HepG2 (cell line): ENCODE measurements at regions not wholly inside any gene's neighbourhood (a gene's known extent, or its start where the extent isn't known, plus 50 kb on each side); places are given as distances from the start of the nearest gene placed in this dataset.
A peak's percentile ranks its signal among the peaks of the same experiment; 100 is the strongest.

ENCODE experiments used
- ATAC-seq: fragments of 200-7000 bp; cut with Tn5 transposase; 3 replicates; pipeline ENCODE4 v1.9.1; 2020; ENCODE audit warnings: mild to moderate bottlenecking, moderate library complexity
- BruUV-seq: library from RNA; stranded (reverse); fragments of 400-500 nt; replicated peaks from 2 replicates; lab custom pipeline; 2021; lab: Mats Ljungman, UMichigan
- CTCF ChIA-PET: fragments of 300-600 bp; formaldehyde crosslinking; extraction: SDS; loops from one replicate; lab custom pipeline; 2021; ENCODE audit warnings: low total read pairs, inconsistent platforms, low intra/inter-chr PET ratio; lab: Yijun Ruan, JAX
- POLR2A ChIA-PET: fragments of 350-600 bp; sonication (Branson Sonifier 250); formaldehyde crosslinking; loops from one replicate; lab custom pipeline; 2020; ENCODE audit warnings: antibody characterized with exemption, inconsistent platforms; lab: Yijun Ruan, JAX
- DNase-seq: peaks from one replicate; pipeline ENCODE4 v3.0.0-alpha.2; 2015; ENCODE audit warnings: low spot score
- FAIRE-seq: peaks from 3 replicates; lab custom pipeline; 2011; peaks lifted over from hg19 to GRCh38; lab: Jason Lieb, UNC
- H2AFZ ChIP-seq: one replicate; pipeline ENCODE4 v1.6.1; 2011; ENCODE audit warnings: low read length, inconsistent platforms
- H3K27ac ChIP-seq: fragments of 300-600 bp; 3 replicates; pipeline ENCODE4 v1.8.0; 2011; ENCODE audit warnings: mixed run types, mild to moderate bottlenecking, mixed read lengths, low read length, inconsistent platforms; ENCODE audit not compliant: insufficient read depth; ENCODE audit errors: extremely low read length
- H3K27me3 ChIP-seq, 2 experiments: fragments of 200-600 bp in 1 of 2; 2 replicates in 1 of 2; 3 replicates in 1 of 2; pipeline versions ENCODE4 v1.6.0 to v1.8.0; 2011; ENCODE audit warnings: low read length in 2 of 2, mild to moderate bottlenecking in 2 of 2, moderate library complexity in 2 of 2, inconsistent platforms in 1 of 2; ENCODE audit not compliant: insufficient read depth in 2 of 2, control insufficient read depth in 1 of 2
- H3K36me3 ChIP-seq, 2 experiments: fragments of 200-600 bp in 1 of 2; replicated peaks in 1 of 2; 2 replicates in 1 of 2; 3 replicates in 1 of 2; pipeline versions ENCODE4 v1.5.1 to v1.8.0; 2011; ENCODE audit warnings: low read length in 2 of 2, inconsistent platforms in 1 of 2; ENCODE audit not compliant: insufficient read depth in 2 of 2, control insufficient read depth in 1 of 2
- H3K4me1 ChIP-seq: 2 replicates; pipeline ENCODE4 v1.5.1; 2012; ENCODE audit warnings: low read length, inconsistent platforms; ENCODE audit not compliant: insufficient read depth
- H3K4me2 ChIP-seq: 2 replicates; pipeline ENCODE4 v1.6.0; 2011; ENCODE audit warnings: low read depth, low read length, inconsistent platforms
- H3K4me3 ChIP-seq, 3 experiments: fragments of 200-600 bp in 1 of 3; sonication (generic), shearing (Covaris generic) in 1 of 3; replicated peaks in 1 of 3; 2 replicates each; pipeline ENCODE4 v1.5.1; 2011 to 2016; ENCODE audit warnings: low read length in 3 of 3, inconsistent platforms in 2 of 3, low read depth in 2 of 3, mild to moderate bottlenecking in 2 of 3, control low read depth in 1 of 3, mixed read lengths in 1 of 3; ENCODE audit not compliant: insufficient read depth in 1 of 3
- H3K79me2 ChIP-seq: one replicate; pipeline ENCODE4 v1.6.1; 2011; ENCODE audit warnings: low read length, inconsistent platforms; ENCODE audit not compliant: insufficient read depth
- H3K9ac ChIP-seq: 2 replicates; pipeline ENCODE4 v1.6.0; 2011; ENCODE audit warnings: mild to moderate bottlenecking, low read depth, low read length, inconsistent platforms; ENCODE audit not compliant: insufficient read depth
- H3K9me3 ChIP-seq: 2 replicates; pipeline ENCODE4 v1.5.1; 2012; ENCODE audit warnings: mild to moderate bottlenecking, low read length
- H4K20me1 ChIP-seq: 2 replicates; pipeline ENCODE4 v1.6.0; 2011; ENCODE audit warnings: inconsistent platforms, mild to moderate bottlenecking, low read length, moderate library complexity; ENCODE audit not compliant: insufficient read depth
- DR1 ChIP-seq: sonication (generic); formaldehyde crosslinking; IDR thresholded peaks from 2 replicates; pipeline ENCODE4 v1.8.0; 2021; ENCODE audit warnings: mild to moderate bottlenecking, missing genetic modification reagents, inconsistent platforms
- MAFF ChIP-seq: IDR thresholded peaks from 2 replicates; pipeline ENCODE4 v1.6.1; 2011; ENCODE audit warnings: low read depth, low read length, improper control_type of control experiment
- MAFK ChIP-seq, 2 experiments: IDR thresholded peaks in 1 of 2; conservative IDR thresholded peaks in 1 of 2; 2 replicates each; pipeline ENCODE4 v1.6.1; 2011; ENCODE audit warnings: improper control_type of control experiment in 2 of 2, low read length in 2 of 2
- MYPOP ChIP-seq: sonication (generic); formaldehyde crosslinking; IDR thresholded peaks from 2 replicates; pipeline ENCODE4 v1.8.1; 2023; ENCODE audit warnings: mild to moderate bottlenecking, moderate library complexity, missing genetic modification reagents
- TEAD2 ChIP-seq: sonication (generic); formaldehyde crosslinking; IDR thresholded peaks from 2 replicates; pipeline ENCODE4 v1.9.0; 2021; ENCODE audit warnings: missing genetic modification reagents
- TFDP2 ChIP-seq: sonication (generic); formaldehyde crosslinking; IDR thresholded peaks from 2 replicates; pipeline ENCODE4 v1.4.0; 2020; ENCODE audit warnings: missing genetic modification reagents
- ZBTB8A ChIP-seq: sonication (generic); formaldehyde crosslinking; IDR thresholded peaks from 2 replicates; pipeline ENCODE4 v1.4.0; 2020; ENCODE audit warnings: mild to moderate bottlenecking, low read depth, missing genetic modification reagents, borderline replicate concordance
- ZNF138 ChIP-seq: sonication (generic); formaldehyde crosslinking; IDR thresholded peaks from 2 replicates; pipeline ENCODE4 v1.5.0; 2020; ENCODE audit warnings: mild to moderate bottlenecking, low read depth, missing genetic modification reagents
- ZNF563 ChIP-seq: sonication (generic); formaldehyde crosslinking; IDR thresholded peaks from 2 replicates; pipeline ENCODE4 v1.8.0; 2022; ENCODE audit warnings: mild to moderate bottlenecking, moderate library complexity, missing genetic modification reagents
- ZNF740 ChIP-seq: sonication (generic); formaldehyde crosslinking; IDR thresholded peaks from 2 replicates; pipeline ENCODE4 v1.4.0; 2020; ENCODE audit warnings: missing genetic modification reagents
- WGBS: methylation state at CpG from one replicate; pipeline ENCODE4 v1.1.6; 2017; ENCODE audit warnings: low lambda C conversion rate; 5-methylcytosine and 5-hydroxymethylcytosine counted together
- in situ Hi-C: cut with HindIII; loops from 2 replicates; pipeline ENCODE4 v1.10.0; 2017; ENCODE audit warnings: low pct_unique_long_range_greater_than_20kb; ENCODE audit not compliant: extremely low pct_ligation_motif_present
- intact Hi-C: fragments of 100-400 bp; cut with micrococcal nuclease; formaldehyde crosslinking; loops from one replicate; pipeline ENCODE4 v1.10.0; 2022; ENCODE audit not compliant: unreplicated experiment
- TF ChIP-seq, protein P1 (sequence below): sonication (generic); formaldehyde crosslinking; IDR thresholded peaks from 2 replicates; pipeline ENCODE4 v1.5.0; 2020; ENCODE audit warnings: mild to moderate bottlenecking, missing genetic modification reagents
- TF ChIP-seq, protein P2 (sequence below): sonication (generic); formaldehyde crosslinking; IDR thresholded peaks from 2 replicates; pipeline ENCODE4 v1.4.0; 2020; ENCODE audit warnings: missing genetic modification reagents

GRCh38 chr2:116696903-116697302 is 1117.6 kb upstream of the DDX18 start:
- Histone ChIP-seq H3K9ac (no peak overlapping the region), H3K4me2 (no peak overlapping the region), H3K4me1 (no peaks in the 10 kb centered on the region), H3K9me3 (peaks cover 44% of the 10 kb centered on the region), H3K36me3 (no peaks in the 10 kb centered on the region), H2AFZ (no peak overlapping the region), H4K20me1 (no peaks in the 10 kb centered on the region), H3K79me2 (no peaks in the 10 kb centered on the region), H3K27ac (no peak overlapping the region), H3K27me3 (no peaks in the 10 kb centered on the region), H3K4me3 (no peak overlapping the region)
- in situ Hi-C loops = no loop called here
- ATAC-seq (no peak), FAIRE-seq (no peak), DNase-seq (no peak)
- BruUV-seq = no TSS peak
- intact Hi-C loops = no loop called here
- no peak for TF ChIP-seq DR1 (CRISPR knock-in tag)
- peak; percentile 93 for TF ChIP-seq MAFF
- TF ChIP-seq ZNF138 (CRISPR knock-in tag) = no peak
- peak; percentile 88 to 95 for TF ChIP-seq MAFK (conservative IDR thresholded peaks at IDR 0.05 in 1 of 2, IDR thresholded peaks at IDR 0.05 in 1 of 2; ENCODE audit: low read length in 2 of 2)
- TF ChIP-seq ZNF740 (CRISPR knock-in tag) = no peak
- CTCF ChIA-PET = no interaction called here
- POLR2A ChIA-PET = no interaction called here

GRCh38 chr2:116706396-116706795 is 1108.1 kb upstream of the DDX18 start:
- Histone ChIP-seq H4K20me1 (no peaks in the 10 kb centered on the region), H3K4me3 (no peak overlapping the region), H3K4me2 (no peak overlapping the region), H3K27me3 (no peaks in the 10 kb centered on the region), H3K27ac (no peak overlapping the region), H3K9me3 (peaks cover 80% of the 10 kb centered on the region), H3K9ac (no peak overlapping the region), H2AFZ (no peak overlapping the region), H3K36me3 (no peaks in the 10 kb centered on the region), H3K4me1 (no peaks in the 10 kb centered on the region), H3K79me2 (no peaks in the 10 kb centered on the region)
- in situ Hi-C loops = no loop called here
- intact Hi-C loops = no loop called here
- DNase-seq (no peak), FAIRE-seq (no peak), ATAC-seq (no peak)
- ChIA-PET POLR2A (no interaction called here), CTCF (no interaction called here)
- WGBS = 30% methylated on average over 3 of the region's 3 CpGs
- BruUV-seq = no TSS peak
- TF ChIP-seq ZNF563 (CRISPR knock-in tag) = no peak
- TF ChIP-seq, protein P1, sequence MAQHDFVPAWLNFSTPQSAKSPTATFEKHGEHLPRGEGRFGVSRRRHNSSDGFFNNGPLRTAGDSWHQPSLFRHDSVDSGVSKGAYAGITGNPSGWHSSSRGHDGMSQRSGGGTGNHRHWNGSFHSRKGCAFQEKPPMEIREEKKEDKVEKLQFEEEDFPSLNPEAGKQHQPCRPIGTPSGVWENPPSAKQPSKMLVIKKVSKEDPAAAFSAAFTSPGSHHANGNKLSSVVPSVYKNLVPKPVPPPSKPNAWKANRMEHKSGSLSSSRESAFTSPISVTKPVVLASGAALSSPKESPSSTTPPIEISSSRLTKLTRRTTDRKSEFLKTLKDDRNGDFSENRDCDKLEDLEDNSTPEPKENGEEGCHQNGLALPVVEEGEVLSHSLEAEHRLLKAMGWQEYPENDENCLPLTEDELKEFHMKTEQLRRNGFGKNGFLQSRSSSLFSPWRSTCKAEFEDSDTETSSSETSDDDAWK (CRISPR knock-in tag) = no peak
- TF ChIP-seq TEAD2 (CRISPR knock-in tag) = no peak
- TF ChIP-seq, protein P2, sequence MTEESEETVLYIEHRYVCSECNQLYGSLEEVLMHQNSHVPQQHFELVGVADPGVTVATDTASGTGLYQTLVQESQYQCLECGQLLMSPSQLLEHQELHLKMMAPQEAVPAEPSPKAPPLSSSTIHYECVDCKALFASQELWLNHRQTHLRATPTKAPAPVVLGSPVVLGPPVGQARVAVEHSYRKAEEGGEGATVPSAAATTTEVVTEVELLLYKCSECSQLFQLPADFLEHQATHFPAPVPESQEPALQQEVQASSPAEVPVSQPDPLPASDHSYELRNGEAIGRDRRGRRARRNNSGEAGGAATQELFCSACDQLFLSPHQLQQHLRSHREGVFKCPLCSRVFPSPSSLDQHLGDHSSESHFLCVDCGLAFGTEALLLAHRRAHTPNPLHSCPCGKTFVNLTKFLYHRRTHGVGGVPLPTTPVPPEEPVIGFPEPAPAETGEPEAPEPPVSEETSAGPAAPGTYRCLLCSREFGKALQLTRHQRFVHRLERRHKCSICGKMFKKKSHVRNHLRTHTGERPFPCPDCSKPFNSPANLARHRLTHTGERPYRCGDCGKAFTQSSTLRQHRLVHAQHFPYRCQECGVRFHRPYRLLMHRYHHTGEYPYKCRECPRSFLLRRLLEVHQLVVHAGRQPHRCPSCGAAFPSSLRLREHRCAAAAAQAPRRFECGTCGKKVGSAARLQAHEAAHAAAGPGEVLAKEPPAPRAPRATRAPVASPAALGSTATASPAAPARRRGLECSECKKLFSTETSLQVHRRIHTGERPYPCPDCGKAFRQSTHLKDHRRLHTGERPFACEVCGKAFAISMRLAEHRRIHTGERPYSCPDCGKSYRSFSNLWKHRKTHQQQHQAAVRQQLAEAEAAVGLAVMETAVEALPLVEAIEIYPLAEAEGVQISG (CRISPR knock-in tag) = no peak
- no peak for TF ChIP-seq ZBTB8A (CRISPR knock-in tag)
- TF ChIP-seq MYPOP (CRISPR knock-in tag) = no peak
- TF ChIP-seq TFDP2 (CRISPR knock-in tag) = no peak
